ENCODE measurements at regions not wholly inside any gene's neighbourhood (a gene's known extent, or its start where the extent isn't known, plus 50 kb on each side); places are given as distances from the start of the nearest gene placed in this dataset.

DNA sequence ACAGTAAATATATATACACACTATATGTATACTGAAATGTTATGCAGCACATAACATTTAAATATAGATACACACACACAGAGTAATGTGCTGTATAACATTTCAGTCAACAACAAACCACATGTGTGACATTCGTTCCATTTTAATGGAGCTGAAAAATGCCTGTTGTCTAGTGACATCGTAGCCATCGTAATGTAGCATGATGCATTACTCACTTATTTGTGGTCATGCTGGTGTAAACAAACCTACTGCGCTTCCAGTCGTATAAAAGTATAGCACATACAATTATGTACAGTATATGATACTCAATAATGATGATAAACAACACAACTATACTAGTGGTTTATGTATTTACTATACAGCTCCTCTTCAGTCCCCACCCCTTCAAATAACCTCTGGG is 119.0 kb upstream of the SLC38A4 start:
- 3% methylated on average over 5 of the region's 5 CpGs for WGBS (ENCODE audit: insufficient coverage, low coverage, missing lambda C conversion rate)
- no peak for FAIRE-seq
- BruUV-seq (replicated peaks), result no TSS peak
- no peak overlapping the region for H3K4me2 ChIP-seq (ENCODE audit: insufficient read depth, low read length)
- no peaks in the 10 kb centered on the region for H3K36me3 ChIP-seq (ENCODE audit: control insufficient read depth, insufficient read depth, low read length)
- no peak overlapping the region for H3K4me3 ChIP-seq
- H3K9ac ChIP-seq (ENCODE audit: insufficient read depth in 1 of 2, low read depth in 2 of 2, low read length in 2 of 2), result no peak overlapping the region
- H3K27ac ChIP-seq (ENCODE audit: extremely low read depth, low read depth, low read length), result no peak overlapping the region
- no peaks in the 10 kb centered on the region for H3K27me3 ChIP-seq (ENCODE audit: control insufficient read depth in 2 of 2, insufficient read depth in 2 of 2, low read length in 2 of 2)
- intact Hi-C loops (cut with micrococcal nuclease), result no loop called here
- no peak overlapping the region for H2AFZ ChIP-seq (ENCODE audit: low read depth, low read length)
- no peaks in the 10 kb centered on the region for H3K9me3 ChIP-seq (replicated peaks; ENCODE audit: control insufficient read depth, insufficient read depth, low read depth, low read length)
- H3K79me2 ChIP-seq (ENCODE audit: control insufficient read depth, insufficient read depth, low read length), result no peaks in the 10 kb centered on the region
- H3K4me1 ChIP-seq (replicated peaks in 1 of 2; ENCODE audit: control insufficient read depth in 2 of 2, insufficient read depth in 2 of 2, low read length in 2 of 2), result no peaks in the 10 kb centered on the region
- ChIA-PET POLR2A (interaction anchor here (0.6 kb wide), 1 partner anchor 193 kb away, joined by 3 read pairs; no protein-coding TSS in a partner anchor), CTCF (ENCODE audit: low intra/inter-chr PET ratio) (no interaction called here)
- ATAC-seq, result no peak
- in situ Hi-C loops (cut with MboI), result no loop called here
- H4K20me1 ChIP-seq (replicated peaks; ENCODE audit: control insufficient read depth, insufficient read depth, low read length), result no peaks in the 10 kb centered on the region
- DNase-seq (ENCODE audit: extremely low read depth in 1 of 4, low spot score in 3 of 4), result no peak
- H3K9me1 ChIP-seq (ENCODE audit: control insufficient read depth, insufficient read depth, low read length), result no peaks in the 10 kb centered on the region
- no peak for TF ChIP-seq ZNF143 (CRISPR knock-in tag; IDR thresholded peaks at IDR 0.05)
- TF ChIP-seq TBL1XR1 (IDR thresholded peaks at IDR 0.05; ENCODE audit: low read length in 2 of 2), result no peak
- TF ChIP-seq, protein P1, sequence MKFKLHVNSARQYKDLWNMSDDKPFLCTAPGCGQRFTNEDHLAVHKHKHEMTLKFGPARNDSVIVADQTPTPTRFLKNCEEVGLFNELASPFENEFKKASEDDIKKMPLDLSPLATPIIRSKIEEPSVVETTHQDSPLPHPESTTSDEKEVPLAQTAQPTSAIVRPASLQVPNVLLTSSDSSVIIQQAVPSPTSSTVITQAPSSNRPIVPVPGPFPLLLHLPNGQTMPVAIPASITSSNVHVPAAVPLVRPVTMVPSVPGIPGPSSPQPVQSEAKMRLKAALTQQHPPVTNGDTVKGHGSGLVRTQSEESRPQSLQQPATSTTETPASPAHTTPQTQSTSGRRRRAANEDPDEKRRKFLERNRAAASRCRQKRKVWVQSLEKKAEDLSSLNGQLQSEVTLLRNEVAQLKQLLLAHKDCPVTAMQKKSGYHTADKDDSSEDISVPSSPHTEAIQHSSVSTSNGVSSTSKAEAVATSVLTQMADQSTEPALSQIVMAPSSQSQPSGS (CRISPR knock-in tag; IDR thresholded peaks at IDR 0.05), result no peak
- TF ChIP-seq HNRNPH1 (optimal IDR thresholded peaks at IDR 0.05; ENCODE audit: low read depth, low read length), result no peak
- TF ChIP-seq GABPA (tag; conservative IDR thresholded peaks at IDR 0.05; ENCODE audit: low read depth), result no peak
- TF ChIP-seq, protein P2, sequence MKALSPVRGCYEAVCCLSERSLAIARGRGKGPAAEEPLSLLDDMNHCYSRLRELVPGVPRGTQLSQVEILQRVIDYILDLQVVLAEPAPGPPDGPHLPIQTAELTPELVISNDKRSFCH (CRISPR knock-in tag; IDR thresholded peaks at IDR 0.05), result no peak
- TF ChIP-seq, protein P2 (tag; IDR thresholded peaks at IDR 0.05), result no peak
- no peak for TF ChIP-seq ZNF140 (CRISPR knock-in tag; IDR thresholded peaks at IDR 0.05)
- TF ChIP-seq ZNF354B (CRISPR knock-in tag; IDR thresholded peaks at IDR 0.05), result no peak
- no peak for TF ChIP-seq RFX5 (IDR thresholded peaks at IDR 0.05; ENCODE audit: low read depth, low read length)
- TF ChIP-seq, protein P3, sequence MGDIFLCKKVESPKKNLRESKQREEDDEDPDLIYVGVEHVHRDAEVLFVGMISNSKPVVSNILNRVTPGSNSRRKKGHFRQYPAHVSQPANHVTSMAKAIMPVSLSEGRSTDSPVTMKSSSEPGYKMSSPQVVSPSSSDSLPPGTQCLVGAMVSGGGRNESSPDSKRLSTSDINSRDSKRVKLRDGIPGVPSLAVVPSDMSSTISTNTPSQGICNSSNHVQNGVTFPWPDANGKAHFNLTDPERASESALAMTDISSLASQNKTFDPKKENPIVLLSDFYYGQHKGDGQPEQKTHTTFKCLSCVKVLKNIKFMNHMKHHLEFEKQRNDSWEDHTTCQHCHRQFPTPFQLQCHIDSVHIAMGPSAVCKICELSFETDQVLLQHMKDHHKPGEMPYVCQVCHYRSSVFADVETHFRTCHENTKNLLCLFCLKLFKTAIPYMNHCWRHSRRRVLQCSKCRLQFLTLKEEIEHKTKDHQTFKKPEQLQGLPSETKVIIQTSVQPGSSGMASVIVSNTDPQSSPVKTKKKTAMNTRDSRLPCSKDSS (IDR thresholded peaks at IDR 0.05; ENCODE audit: low read depth, partially characterized antibody), result no peak
- TF ChIP-seq, protein P4, sequence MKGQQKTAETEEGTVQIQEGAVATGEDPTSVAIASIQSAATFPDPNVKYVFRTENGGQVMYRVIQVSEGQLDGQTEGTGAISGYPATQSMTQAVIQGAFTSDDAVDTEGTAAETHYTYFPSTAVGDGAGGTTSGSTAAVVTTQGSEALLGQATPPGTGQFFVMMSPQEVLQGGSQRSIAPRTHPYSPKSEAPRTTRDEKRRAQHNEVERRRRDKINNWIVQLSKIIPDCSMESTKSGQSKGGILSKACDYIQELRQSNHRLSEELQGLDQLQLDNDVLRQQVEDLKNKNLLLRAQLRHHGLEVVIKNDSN (CRISPR knock-in tag; IDR thresholded peaks at IDR 0.05), result no peak
- TF ChIP-seq ZNF217 (CRISPR knock-in tag; IDR thresholded peaks at IDR 0.05), result no peak
- no peak for TF ChIP-seq ESRRB (CRISPR knock-in tag; IDR thresholded peaks at IDR 0.05; ENCODE audit: borderline replicate concordance)
- TF ChIP-seq KHSRP (IDR thresholded peaks at IDR 0.05), result no peak
- TF ChIP-seq, protein P5, sequence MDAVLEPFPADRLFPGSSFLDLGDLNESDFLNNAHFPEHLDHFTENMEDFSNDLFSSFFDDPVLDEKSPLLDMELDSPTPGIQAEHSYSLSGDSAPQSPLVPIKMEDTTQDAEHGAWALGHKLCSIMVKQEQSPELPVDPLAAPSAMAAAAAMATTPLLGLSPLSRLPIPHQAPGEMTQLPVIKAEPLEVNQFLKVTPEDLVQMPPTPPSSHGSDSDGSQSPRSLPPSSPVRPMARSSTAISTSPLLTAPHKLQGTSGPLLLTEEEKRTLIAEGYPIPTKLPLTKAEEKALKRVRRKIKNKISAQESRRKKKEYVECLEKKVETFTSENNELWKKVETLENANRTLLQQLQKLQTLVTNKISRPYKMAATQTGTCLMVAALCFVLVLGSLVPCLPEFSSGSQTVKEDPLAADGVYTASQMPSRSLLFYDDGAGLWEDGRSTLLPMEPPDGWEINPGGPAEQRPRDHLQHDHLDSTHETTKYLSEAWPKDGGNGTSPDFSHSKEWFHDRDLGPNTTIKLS (IDR thresholded peaks at IDR 0.05; ENCODE audit: borderline replicate concordance, low read depth), result no peak

Measured in K562 (cell line).